ENCODE measurements at regions not wholly inside any gene's neighbourhood (a gene's known extent, or its start where the extent isn't known, plus 50 kb on each side); places are given as distances from the start of the nearest gene placed in this dataset.

DNA sequence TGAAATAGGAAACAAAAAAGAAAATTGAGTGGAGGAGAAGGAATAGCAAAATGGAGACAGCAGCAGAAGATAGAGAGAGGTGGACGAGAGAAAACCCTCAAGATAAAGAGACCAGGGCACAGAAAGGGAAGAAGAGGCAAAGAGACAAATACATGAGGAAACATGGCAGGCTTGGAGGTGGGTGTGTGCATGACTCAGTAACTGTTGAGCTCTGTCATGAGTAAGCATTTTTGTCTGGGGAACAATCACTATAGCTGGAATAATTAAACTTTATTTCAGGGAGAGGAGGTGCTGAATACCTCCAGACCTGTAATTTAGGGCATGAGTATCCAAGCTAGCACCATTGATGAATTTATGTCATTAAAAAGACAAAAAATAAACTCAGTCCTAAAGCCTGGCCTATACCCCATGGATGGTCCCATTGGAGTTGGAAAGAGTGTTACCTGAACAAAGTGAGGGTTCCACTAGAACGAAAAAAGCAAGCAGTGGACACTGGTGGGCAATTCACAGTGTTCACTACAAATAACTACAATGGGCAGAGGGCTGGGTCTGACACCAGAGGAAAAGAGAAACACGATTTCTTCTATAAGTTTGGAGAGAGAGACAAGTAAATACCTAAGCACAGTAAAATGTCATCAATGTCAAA is 145.5 kb downstream of the ADCYAP1 start:
- no peak for TF ChIP-seq ZNF219 (CRISPR knock-in tag; IDR thresholded peaks at IDR 0.05; ENCODE audit: borderline replicate concordance)
- no peak for TF ChIP-seq CREB1 (CRISPR knock-in tag; IDR thresholded peaks at IDR 0.05)
- TF ChIP-seq, protein P1, sequence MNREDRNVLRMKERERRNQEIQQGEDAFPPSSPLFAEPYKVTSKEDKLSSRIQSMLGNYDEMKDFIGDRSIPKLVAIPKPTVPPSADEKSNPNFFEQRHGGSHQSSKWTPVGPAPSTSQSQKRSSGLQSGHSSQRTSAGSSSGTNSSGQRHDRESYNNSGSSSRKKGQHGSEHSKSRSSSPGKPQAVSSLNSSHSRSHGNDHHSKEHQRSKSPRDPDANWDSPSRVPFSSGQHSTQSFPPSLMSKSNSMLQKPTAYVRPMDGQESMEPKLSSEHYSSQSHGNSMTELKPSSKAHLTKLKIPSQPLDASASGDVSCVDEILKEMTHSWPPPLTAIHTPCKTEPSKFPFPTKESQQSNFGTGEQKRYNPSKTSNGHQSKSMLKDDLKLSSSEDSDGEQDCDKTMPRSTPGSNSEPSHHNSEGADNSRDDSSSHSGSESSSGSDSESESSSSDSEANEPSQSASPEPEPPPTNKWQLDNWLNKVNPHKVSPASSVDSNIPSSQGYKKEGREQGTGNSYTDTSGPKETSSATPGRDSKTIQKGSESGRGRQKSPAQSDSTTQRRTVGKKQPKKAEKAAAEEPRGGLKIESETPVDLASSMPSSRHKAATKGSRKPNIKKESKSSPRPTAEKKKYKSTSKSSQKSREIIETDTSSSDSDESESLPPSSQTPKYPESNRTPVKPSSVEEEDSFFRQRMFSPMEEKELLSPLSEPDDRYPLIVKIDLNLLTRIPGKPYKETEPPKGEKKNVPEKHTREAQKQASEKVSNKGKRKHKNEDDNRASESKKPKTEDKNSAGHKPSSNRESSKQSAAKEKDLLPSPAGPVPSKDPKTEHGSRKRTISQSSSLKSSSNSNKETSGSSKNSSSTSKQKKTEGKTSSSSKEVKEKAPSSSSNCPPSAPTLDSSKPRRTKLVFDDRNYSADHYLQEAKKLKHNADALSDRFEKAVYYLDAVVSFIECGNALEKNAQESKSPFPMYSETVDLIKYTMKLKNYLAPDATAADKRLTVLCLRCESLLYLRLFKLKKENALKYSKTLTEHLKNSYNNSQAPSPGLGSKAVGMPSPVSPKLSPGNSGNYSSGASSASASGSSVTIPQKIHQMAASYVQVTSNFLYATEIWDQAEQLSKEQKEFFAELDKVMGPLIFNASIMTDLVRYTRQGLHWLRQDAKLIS (CRISPR knock-in tag; IDR thresholded peaks at IDR 0.05; ENCODE audit: borderline replicate concordance): no peak
- TF ChIP-seq, protein P2, sequence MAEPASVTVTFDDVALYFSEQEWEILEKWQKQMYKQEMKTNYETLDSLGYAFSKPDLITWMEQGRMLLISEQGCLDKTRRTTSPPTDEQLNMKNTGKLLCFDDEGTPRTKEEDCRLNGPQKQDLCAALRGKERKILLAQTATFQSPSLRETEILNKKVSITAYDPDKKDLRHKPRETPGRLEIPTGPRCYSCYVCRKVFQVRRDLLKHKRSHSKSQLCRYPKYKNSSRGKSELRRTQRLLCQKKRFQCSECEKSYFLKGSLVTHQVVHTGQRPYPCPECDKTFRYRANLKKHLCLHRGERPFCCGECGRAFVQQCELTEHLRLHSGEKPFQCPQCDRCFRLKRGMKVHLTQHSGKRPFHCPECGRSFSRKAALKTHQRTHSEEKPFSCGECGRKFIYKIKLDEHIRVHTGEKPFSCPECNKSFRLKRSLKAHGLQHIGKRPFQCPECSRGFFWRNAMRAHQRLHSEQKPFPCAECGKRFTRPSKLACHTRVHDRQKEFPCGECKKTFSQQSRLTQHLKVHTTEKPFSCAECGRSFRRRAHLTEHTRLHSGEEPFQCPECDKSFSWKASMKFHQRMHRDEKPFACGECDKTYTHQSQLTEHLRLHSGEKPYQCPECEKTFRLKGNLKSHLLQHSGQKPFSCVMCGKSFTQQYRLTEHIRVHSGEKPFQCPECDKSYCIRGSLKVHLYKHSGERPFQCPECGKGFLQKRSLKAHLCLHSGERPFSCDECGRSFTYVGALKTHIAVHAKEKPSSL (CRISPR knock-in tag; conservative IDR thresholded peaks at IDR 0.05): no peak
- no peak for TF ChIP-seq ZNF416 (CRISPR knock-in tag; IDR thresholded peaks at IDR 0.05)
- TF ChIP-seq, protein P3, sequence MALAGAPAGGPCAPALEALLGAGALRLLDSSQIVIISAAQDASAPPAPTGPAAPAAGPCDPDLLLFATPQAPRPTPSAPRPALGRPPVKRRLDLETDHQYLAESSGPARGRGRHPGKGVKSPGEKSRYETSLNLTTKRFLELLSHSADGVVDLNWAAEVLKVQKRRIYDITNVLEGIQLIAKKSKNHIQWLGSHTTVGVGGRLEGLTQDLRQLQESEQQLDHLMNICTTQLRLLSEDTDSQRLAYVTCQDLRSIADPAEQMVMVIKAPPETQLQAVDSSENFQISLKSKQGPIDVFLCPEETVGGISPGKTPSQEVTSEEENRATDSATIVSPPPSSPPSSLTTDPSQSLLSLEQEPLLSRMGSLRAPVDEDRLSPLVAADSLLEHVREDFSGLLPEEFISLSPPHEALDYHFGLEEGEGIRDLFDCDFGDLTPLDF (CRISPR knock-in tag; IDR thresholded peaks at IDR 0.05): no peak
- no peak for TF ChIP-seq ZBTB21 (CRISPR knock-in tag; IDR thresholded peaks at IDR 0.05; ENCODE audit: borderline replicate concordance)
- no peak for TF ChIP-seq TCF7 (CRISPR knock-in tag; IDR thresholded peaks at IDR 0.05; ENCODE audit: low read depth)
- TF ChIP-seq ZNF317 (CRISPR knock-in tag; IDR thresholded peaks at IDR 0.05; ENCODE audit: borderline replicate concordance, low read depth): no peak
- TF ChIP-seq, protein P4, sequence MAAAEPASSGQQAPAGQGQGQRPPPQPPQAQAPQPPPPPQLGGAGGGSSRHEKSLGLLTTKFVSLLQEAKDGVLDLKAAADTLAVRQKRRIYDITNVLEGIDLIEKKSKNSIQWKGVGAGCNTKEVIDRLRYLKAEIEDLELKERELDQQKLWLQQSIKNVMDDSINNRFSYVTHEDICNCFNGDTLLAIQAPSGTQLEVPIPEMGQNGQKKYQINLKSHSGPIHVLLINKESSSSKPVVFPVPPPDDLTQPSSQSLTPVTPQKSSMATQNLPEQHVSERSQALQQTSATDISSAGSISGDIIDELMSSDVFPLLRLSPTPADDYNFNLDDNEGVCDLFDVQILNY (CRISPR knock-in tag; IDR thresholded peaks at IDR 0.05): no peak
- no peak for TF ChIP-seq KAT7 (CRISPR knock-in tag; IDR thresholded peaks at IDR 0.05; ENCODE audit: borderline replicate concordance)
- TF ChIP-seq, protein P5, sequence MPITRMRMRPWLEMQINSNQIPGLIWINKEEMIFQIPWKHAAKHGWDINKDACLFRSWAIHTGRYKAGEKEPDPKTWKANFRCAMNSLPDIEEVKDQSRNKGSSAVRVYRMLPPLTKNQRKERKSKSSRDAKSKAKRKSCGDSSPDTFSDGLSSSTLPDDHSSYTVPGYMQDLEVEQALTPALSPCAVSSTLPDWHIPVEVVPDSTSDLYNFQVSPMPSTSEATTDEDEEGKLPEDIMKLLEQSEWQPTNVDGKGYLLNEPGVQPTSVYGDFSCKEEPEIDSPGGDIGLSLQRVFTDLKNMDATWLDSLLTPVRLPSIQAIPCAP (CRISPR knock-in tag; IDR thresholded peaks at IDR 0.05): no peak
- TF ChIP-seq, protein P6, sequence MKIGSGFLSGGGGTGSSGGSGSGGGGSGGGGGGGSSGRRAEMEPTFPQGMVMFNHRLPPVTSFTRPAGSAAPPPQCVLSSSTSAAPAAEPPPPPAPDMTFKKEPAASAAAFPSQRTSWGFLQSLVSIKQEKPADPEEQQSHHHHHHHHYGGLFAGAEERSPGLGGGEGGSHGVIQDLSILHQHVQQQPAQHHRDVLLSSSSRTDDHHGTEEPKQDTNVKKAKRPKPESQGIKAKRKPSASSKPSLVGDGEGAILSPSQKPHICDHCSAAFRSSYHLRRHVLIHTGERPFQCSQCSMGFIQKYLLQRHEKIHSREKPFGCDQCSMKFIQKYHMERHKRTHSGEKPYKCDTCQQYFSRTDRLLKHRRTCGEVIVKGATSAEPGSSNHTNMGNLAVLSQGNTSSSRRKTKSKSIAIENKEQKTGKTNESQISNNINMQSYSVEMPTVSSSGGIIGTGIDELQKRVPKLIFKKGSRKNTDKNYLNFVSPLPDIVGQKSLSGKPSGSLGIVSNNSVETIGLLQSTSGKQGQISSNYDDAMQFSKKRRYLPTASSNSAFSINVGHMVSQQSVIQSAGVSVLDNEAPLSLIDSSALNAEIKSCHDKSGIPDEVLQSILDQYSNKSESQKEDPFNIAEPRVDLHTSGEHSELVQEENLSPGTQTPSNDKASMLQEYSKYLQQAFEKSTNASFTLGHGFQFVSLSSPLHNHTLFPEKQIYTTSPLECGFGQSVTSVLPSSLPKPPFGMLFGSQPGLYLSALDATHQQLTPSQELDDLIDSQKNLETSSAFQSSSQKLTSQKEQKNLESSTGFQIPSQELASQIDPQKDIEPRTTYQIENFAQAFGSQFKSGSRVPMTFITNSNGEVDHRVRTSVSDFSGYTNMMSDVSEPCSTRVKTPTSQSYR (CRISPR knock-in tag; IDR thresholded peaks at IDR 0.05): no peak
- TF ChIP-seq SMAD3 (CRISPR knock-in tag; IDR thresholded peaks at IDR 0.05; ENCODE audit: borderline replicate concordance): no peak
- TF ChIP-seq, protein P7, sequence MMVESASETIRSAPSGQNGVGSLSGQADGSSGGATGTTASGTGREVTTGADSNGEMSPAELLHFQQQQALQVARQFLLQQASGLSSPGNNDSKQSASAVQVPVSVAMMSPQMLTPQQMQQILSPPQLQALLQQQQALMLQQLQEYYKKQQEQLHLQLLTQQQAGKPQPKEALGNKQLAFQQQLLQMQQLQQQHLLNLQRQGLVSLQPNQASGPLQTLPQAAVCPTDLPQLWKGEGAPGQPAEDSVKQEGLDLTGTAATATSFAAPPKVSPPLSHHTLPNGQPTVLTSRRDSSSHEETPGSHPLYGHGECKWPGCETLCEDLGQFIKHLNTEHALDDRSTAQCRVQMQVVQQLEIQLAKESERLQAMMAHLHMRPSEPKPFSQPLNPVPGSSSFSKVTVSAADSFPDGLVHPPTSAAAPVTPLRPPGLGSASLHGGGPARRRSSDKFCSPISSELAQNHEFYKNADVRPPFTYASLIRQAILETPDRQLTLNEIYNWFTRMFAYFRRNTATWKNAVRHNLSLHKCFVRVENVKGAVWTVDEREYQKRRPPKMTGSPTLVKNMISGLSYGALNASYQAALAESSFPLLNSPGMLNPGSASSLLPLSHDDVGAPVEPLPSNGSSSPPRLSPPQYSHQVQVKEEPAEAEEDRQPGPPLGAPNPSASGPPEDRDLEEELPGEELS (CRISPR knock-in tag; IDR thresholded peaks at IDR 0.05): no peak
- no peak for TF ChIP-seq ETV6 (CRISPR knock-in tag; IDR thresholded peaks at IDR 0.05)
- H3K4me3 Mint-ChIP-seq: no peak overlapping the region
- H3K9me3 Mint-ChIP-seq: no peaks in the 10 kb centered on the region
- CTCF ChIA-PET: interaction anchor here (0.9 kb wide), 1 partner anchor 12 kb away, joined by 3 read pairs; no protein-coding TSS in a partner anchor
- H3K27ac Mint-ChIP-seq: no peak overlapping the region
- H3K27me3 Mint-ChIP-seq (ENCODE audit: low read depth): no peaks in the 10 kb centered on the region
- ATAC-seq (no peak), DNase-seq (ENCODE audit: low spot score) (no peak)
- POLR2A ChIA-PET: no interaction called here
- peaks cover 41% of the 10 kb centered on the region for H3K4me1 Mint-ChIP-seq
- no peaks in the 10 kb centered on the region for H3K36me3 Mint-ChIP-seq

Data from WTC11 (cell line).